ENCODE measurements at regions not wholly inside any gene's neighbourhood (a gene's known extent, or its start where the extent isn't known, plus 50 kb on each side); places are given as distances from the start of the nearest gene placed in this dataset.

GRCh38 chr6:155701342-155701741 lies 245.7 kb upstream of the NOX3 start:
- Histone ChIP-seq H2AFZ (ENCODE audit: low read depth, low read length) (no peak overlapping the region), H3K4ac (ENCODE audit: low read depth in 1 of 2, low read length in 2 of 2) (no peak overlapping the region), H2BK5ac (ENCODE audit: low read depth, low read length, poor library complexity, severe bottlenecking) (no peak overlapping the region), H3K27ac (ENCODE audit: low read length, poor library complexity, severe bottlenecking) (no peak overlapping the region), H2AK5ac (ENCODE audit: low read length, severe bottlenecking) (no peak overlapping the region), H3K27me3 (ENCODE audit: control insufficient read depth in 1 of 2, insufficient read depth in 1 of 2, low read length in 2 of 2) (no peaks in the 10 kb centered on the region), H2BK12ac (ENCODE audit: low read length in 2 of 2) (no peak overlapping the region), H3K4me1 (ENCODE audit: control insufficient read depth, insufficient read depth, low read depth, low read length) (no peaks in the 10 kb centered on the region), H3K4me2 (ENCODE audit: low read length, poor library complexity, severe bottlenecking) (no peak overlapping the region), H3K79me1 (replicated peaks; ENCODE audit: low read length, poor library complexity, severe bottlenecking) (no peaks in the 10 kb centered on the region), H2BK120ac (ENCODE audit: low read depth, low read length) (peak overlapping the region; percentile 49), H3K9ac (ENCODE audit: low read length) (no peak overlapping the region), H3K18ac (ENCODE audit: low read depth in 1 of 2, low read length in 2 of 2) (no peak overlapping the region), H3K36me3 (ENCODE audit: control insufficient read depth in 1 of 2, insufficient read depth in 2 of 2, low read depth in 1 of 2, low read length in 2 of 2) (no peaks in the 10 kb centered on the region), H2BK15ac (ENCODE audit: low read depth, poor library complexity, severe bottlenecking) (no peak overlapping the region), H3K9me3 (ENCODE audit: control insufficient read depth, low read length) (peaks cover 22% of the 10 kb centered on the region), H3K23ac (ENCODE audit: low read length in 2 of 2) (no peak overlapping the region), H3K4me3 (ENCODE audit: insufficient read depth in 1 of 2, low read depth in 1 of 2, low read length in 2 of 2) (no peak overlapping the region), H4K8ac (ENCODE audit: low read length) (no peak overlapping the region), H3K14ac (ENCODE audit: low read length in 2 of 2) (no peak overlapping the region), H4K91ac (ENCODE audit: low read length) (no peak overlapping the region)
- no peak for DNase-seq
- WGBS, result 54% methylated on average over 6 of the region's 6 CpGs

GRCh38 chr6:155695495-155695894 lies 239.9 kb upstream of the NOX3 start:
- Histone ChIP-seq H2AFZ (ENCODE audit: low read depth, low read length) (no peak overlapping the region), H2BK12ac (ENCODE audit: low read length in 2 of 2) (no peak overlapping the region), H3K9ac (ENCODE audit: low read length) (no peak overlapping the region), H3K4me1 (ENCODE audit: control insufficient read depth, insufficient read depth, low read depth, low read length) (peaks cover 4% of the 10 kb centered on the region), H3K79me1 (replicated peaks; ENCODE audit: low read length, poor library complexity, severe bottlenecking) (no peaks in the 10 kb centered on the region), H3K4me2 (ENCODE audit: low read length, poor library complexity, severe bottlenecking) (no peak overlapping the region), H2AK5ac (ENCODE audit: low read length, severe bottlenecking) (peak overlapping the region; percentile 38), H2BK5ac (ENCODE audit: low read depth, low read length, poor library complexity, severe bottlenecking) (no peak overlapping the region), H2BK120ac (ENCODE audit: low read depth, low read length) (no peak overlapping the region), H2BK15ac (ENCODE audit: low read depth, poor library complexity, severe bottlenecking) (no peak overlapping the region), H3K18ac (ENCODE audit: low read depth in 1 of 2, low read length in 2 of 2) (no peak overlapping the region), H4K8ac (ENCODE audit: low read length) (no peak overlapping the region), H3K9me3 (ENCODE audit: control insufficient read depth, low read length) (no peaks in the 10 kb centered on the region), H3K27ac (ENCODE audit: low read length, poor library complexity, severe bottlenecking) (no peak overlapping the region), H4K91ac (ENCODE audit: low read length) (no peak overlapping the region), H3K23ac (ENCODE audit: low read length in 2 of 2) (no peak overlapping the region), H3K27me3 (ENCODE audit: control insufficient read depth in 1 of 2, insufficient read depth in 1 of 2, low read length in 2 of 2) (no peaks in the 10 kb centered on the region), H3K4me3 (ENCODE audit: insufficient read depth in 1 of 2, low read depth in 1 of 2, low read length in 2 of 2) (no peak overlapping the region), H3K4ac (ENCODE audit: low read depth in 1 of 2, low read length in 2 of 2) (no peak overlapping the region), H3K36me3 (ENCODE audit: control insufficient read depth in 1 of 2, insufficient read depth in 2 of 2, low read depth in 1 of 2, low read length in 2 of 2) (no peaks in the 10 kb centered on the region), H3K14ac (ENCODE audit: low read length in 2 of 2) (no peak overlapping the region)
- DNase-seq, result no peak
- 93% methylated on average over 7 of the region's 7 CpGs for WGBS

- Histone ChIP-seq H3K27me3 (ENCODE audit: control insufficient read depth in 1 of 2, insufficient read depth in 1 of 2, low read length in 2 of 2) (no peaks in the 10 kb centered on the region), H2BK120ac (ENCODE audit: low read depth, low read length) (no peak overlapping the region), H3K23ac (ENCODE audit: low read length in 2 of 2) (no peak overlapping the region), H3K9ac (ENCODE audit: low read length) (no peak overlapping the region), H4K8ac (ENCODE audit: low read length) (no peak overlapping the region), H3K14ac (ENCODE audit: low read length in 2 of 2) (no peak overlapping the region), H3K9me3 (ENCODE audit: control insufficient read depth, low read length) (no peaks in the 10 kb centered on the region), H2BK5ac (ENCODE audit: low read depth, low read length, poor library complexity, severe bottlenecking) (no peak overlapping the region), H3K27ac (ENCODE audit: low read length, poor library complexity, severe bottlenecking) (peak overlapping the region; percentile 59), H2AFZ (ENCODE audit: low read depth, low read length) (no peak overlapping the region), H2BK12ac (ENCODE audit: low read length in 2 of 2) (no peak overlapping the region), H4K91ac (ENCODE audit: low read length) (no peak overlapping the region), H2BK15ac (ENCODE audit: low read depth, poor library complexity, severe bottlenecking) (no peak overlapping the region), H3K79me1 (replicated peaks; ENCODE audit: low read length, poor library complexity, severe bottlenecking) (no peaks in the 10 kb centered on the region), H3K4ac (ENCODE audit: low read depth in 1 of 2, low read length in 2 of 2) (no peak overlapping the region), H3K4me2 (ENCODE audit: low read length, poor library complexity, severe bottlenecking) (no peak overlapping the region), H3K36me3 (ENCODE audit: control insufficient read depth in 1 of 2, insufficient read depth in 2 of 2, low read depth in 1 of 2, low read length in 2 of 2) (no peaks in the 10 kb centered on the region), H3K4me3 (ENCODE audit: insufficient read depth in 1 of 2, low read depth in 1 of 2, low read length in 2 of 2) (no peak overlapping the region), H3K18ac (ENCODE audit: low read depth in 1 of 2, low read length in 2 of 2) (no peak overlapping the region), H2AK5ac (ENCODE audit: low read length, severe bottlenecking) (no peak overlapping the region), H3K4me1 (ENCODE audit: control insufficient read depth, insufficient read depth, low read depth, low read length) (peaks cover 4% of the 10 kb centered on the region)
- 90% methylated on average over 3 of the region's 3 CpGs for WGBS
- DNase-seq, result no peak
Observed at GRCh38 chr6:155694419-155694790, 238.8 kb upstream of the NOX3 start.

- Histone ChIP-seq H2AK5ac (ENCODE audit: low read length, severe bottlenecking) (no peak overlapping the region), H3K27me3 (ENCODE audit: control insufficient read depth in 1 of 2, insufficient read depth in 1 of 2, low read length in 2 of 2) (no peaks in the 10 kb centered on the region), H2AFZ (ENCODE audit: low read depth, low read length) (no peak overlapping the region), H3K4me2 (ENCODE audit: low read length, poor library complexity, severe bottlenecking) (peak overlapping the region; percentile 61), H3K79me1 (replicated peaks; ENCODE audit: low read length, poor library complexity, severe bottlenecking) (no peaks in the 10 kb centered on the region), H3K4ac (ENCODE audit: low read depth in 1 of 2, low read length in 2 of 2) (no peak overlapping the region), H3K9ac (ENCODE audit: low read length) (no peak overlapping the region), H3K23ac (ENCODE audit: low read length in 2 of 2) (no peak overlapping the region), H3K9me3 (ENCODE audit: control insufficient read depth, low read length) (no peaks in the 10 kb centered on the region), H3K36me3 (ENCODE audit: control insufficient read depth in 1 of 2, insufficient read depth in 2 of 2, low read depth in 1 of 2, low read length in 2 of 2) (no peaks in the 10 kb centered on the region), H3K14ac (ENCODE audit: low read length in 2 of 2) (no peak overlapping the region), H2BK5ac (ENCODE audit: low read depth, low read length, poor library complexity, severe bottlenecking) (no peak overlapping the region), H3K4me3 (ENCODE audit: insufficient read depth in 1 of 2, low read depth in 1 of 2, low read length in 2 of 2) (no peak overlapping the region), H4K8ac (ENCODE audit: low read length) (no peak overlapping the region), H2BK12ac (ENCODE audit: low read length in 2 of 2) (no peak overlapping the region), H4K91ac (ENCODE audit: low read length) (no peak overlapping the region), H3K27ac (ENCODE audit: low read length, poor library complexity, severe bottlenecking) (peak overlapping the region; percentile 62), H3K4me1 (ENCODE audit: control insufficient read depth, insufficient read depth, low read depth, low read length) (peaks cover 4% of the 10 kb centered on the region), H2BK15ac (ENCODE audit: low read depth, poor library complexity, severe bottlenecking) (no peak overlapping the region), H2BK120ac (ENCODE audit: low read depth, low read length) (no peak overlapping the region), H3K18ac (ENCODE audit: low read depth in 1 of 2, low read length in 2 of 2) (no peak overlapping the region)
- WGBS, result 95% methylated on average over 6 of the region's 10 CpGs
- no peak for DNase-seq
Observed at GRCh38 chr6:155693573-155694418, 238.2 kb upstream of the NOX3 start.
